OCI-LY3 (cell line): ENCODE measurements at regions not wholly inside any gene's neighbourhood (a gene's known extent, or its start where the extent isn't known, plus 50 kb on each side); places are given as distances from the start of the nearest gene placed in this dataset.

Experiments used
- EZH2phosphoT487 ChIP-seq: fragments of 200-600 bp; shearing (Covaris generic); IDR thresholded peaks from 2 replicates; pipeline ENCODE4 v1.6.1; 2018; ENCODE audit warnings: antibody characterized with exemption, mixed run types, low read depth
- TF ChIP-seq, protein P1 (sequence below): fragments of 200-600, 300-600 bp; sonication (generic); IDR thresholded peaks from 2 replicates; pipeline ENCODE4 v1.5.1; 2014; ENCODE audit warnings: antibody characterized with exemption, low read length, low read depth

GRCh38 chr1:214229736-214230135 is 51.2 kb upstream of the SMYD2 start:
- TF ChIP-seq, protein P1, sequence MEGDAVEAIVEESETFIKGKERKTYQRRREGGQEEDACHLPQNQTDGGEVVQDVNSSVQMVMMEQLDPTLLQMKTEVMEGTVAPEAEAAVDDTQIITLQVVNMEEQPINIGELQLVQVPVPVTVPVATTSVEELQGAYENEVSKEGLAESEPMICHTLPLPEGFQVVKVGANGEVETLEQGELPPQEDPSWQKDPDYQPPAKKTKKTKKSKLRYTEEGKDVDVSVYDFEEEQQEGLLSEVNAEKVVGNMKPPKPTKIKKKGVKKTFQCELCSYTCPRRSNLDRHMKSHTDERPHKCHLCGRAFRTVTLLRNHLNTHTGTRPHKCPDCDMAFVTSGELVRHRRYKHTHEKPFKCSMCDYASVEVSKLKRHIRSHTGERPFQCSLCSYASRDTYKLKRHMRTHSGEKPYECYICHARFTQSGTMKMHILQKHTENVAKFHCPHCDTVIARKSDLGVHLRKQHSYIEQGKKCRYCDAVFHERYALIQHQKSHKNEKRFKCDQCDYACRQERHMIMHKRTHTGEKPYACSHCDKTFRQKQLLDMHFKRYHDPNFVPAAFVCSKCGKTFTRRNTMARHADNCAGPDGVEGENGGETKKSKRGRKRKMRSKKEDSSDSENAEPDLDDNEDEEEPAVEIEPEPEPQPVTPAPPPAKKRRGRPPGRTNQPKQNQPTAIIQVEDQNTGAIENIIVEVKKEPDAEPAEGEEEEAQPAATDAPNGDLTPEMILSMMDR, result no peak
- no peak for TF ChIP-seq EZH2phosphoT487
